ENCODE measurements at regions not wholly inside any gene's neighbourhood (a gene's known extent, or its start where the extent isn't known, plus 50 kb on each side); places are given as distances from the start of the nearest gene placed in this dataset.

- FAIRE-seq (no peak), DNase-seq (no peak)
- H3K36me3 ChIP-seq (ENCODE audit: control insufficient read depth in 2 of 3, insufficient read depth in 3 of 3, low read length in 3 of 3): no peaks in the 10 kb centered on the region
- TF ChIP-seq CTCF (IDR thresholded peaks at IDR 0.05; ENCODE audit: borderline replicate concordance, extremely low read depth, insufficient read depth): no peak
- no peak overlapping the region for H3K4me3 ChIP-seq (ENCODE audit: low read length in 3 of 3)
- intact Hi-C loops (cut with DNase I): no loop called here
- no peaks in the 10 kb centered on the region for H3K9me3 ChIP-seq (ENCODE audit: control insufficient read depth in 2 of 3, insufficient read depth in 1 of 3, low read length in 3 of 3)
- no peak overlapping the region for H3K27ac ChIP-seq (ENCODE audit: low read depth in 2 of 2, low read length in 2 of 2)
- no peak overlapping the region for H3K9ac ChIP-seq (ENCODE audit: low read length in 3 of 3)
- no peaks in the 10 kb centered on the region for H3K27me3 ChIP-seq (ENCODE audit: control insufficient read depth, insufficient read depth, low read length)
- H3K4me1 ChIP-seq (ENCODE audit: control insufficient read depth in 2 of 3, insufficient read depth in 2 of 3, low read depth in 1 of 3, low read length in 3 of 3): peaks cover 0 to 14% (median 7%) of the 10 kb centered on the region in 3 donors
Measured at GRCh38 chr12:31869972-31870371, 89.2 kb upstream of the RESF1 start.

- peaks cover 0 to 11% (median 7%) of the 10 kb centered on the region in 3 donors for H3K4me1 ChIP-seq (ENCODE audit: control insufficient read depth in 2 of 3, insufficient read depth in 2 of 3, low read depth in 1 of 3, low read length in 3 of 3)
- no peaks in the 10 kb centered on the region for H3K9me3 ChIP-seq (ENCODE audit: control insufficient read depth in 2 of 3, insufficient read depth in 1 of 3, low read length in 3 of 3)
- H3K27ac ChIP-seq (ENCODE audit: low read depth in 2 of 2, low read length in 2 of 2): no peak overlapping the region
- intact Hi-C loops (cut with DNase I): no loop called here
- H3K36me3 ChIP-seq (ENCODE audit: control insufficient read depth in 2 of 3, insufficient read depth in 3 of 3, low read length in 3 of 3): no peaks in the 10 kb centered on the region
- FAIRE-seq (no peak), DNase-seq (peak in 3 of 5 donors; percentile 34 to 61 (median 60))
- no peaks in the 10 kb centered on the region for H3K27me3 ChIP-seq (ENCODE audit: control insufficient read depth, insufficient read depth, low read length)
- TF ChIP-seq CTCF (IDR thresholded peaks at IDR 0.05; ENCODE audit: borderline replicate concordance, extremely low read depth, insufficient read depth): no peak
- H3K9ac ChIP-seq (ENCODE audit: low read length in 3 of 3): peak overlapping the region in 1 of 3 donors; percentile 26
- no peak overlapping the region for H3K4me3 ChIP-seq (ENCODE audit: low read length in 3 of 3)
Measured at GRCh38 chr12:31868965-31869364, 90.2 kb upstream of the RESF1 start.

DNA sequence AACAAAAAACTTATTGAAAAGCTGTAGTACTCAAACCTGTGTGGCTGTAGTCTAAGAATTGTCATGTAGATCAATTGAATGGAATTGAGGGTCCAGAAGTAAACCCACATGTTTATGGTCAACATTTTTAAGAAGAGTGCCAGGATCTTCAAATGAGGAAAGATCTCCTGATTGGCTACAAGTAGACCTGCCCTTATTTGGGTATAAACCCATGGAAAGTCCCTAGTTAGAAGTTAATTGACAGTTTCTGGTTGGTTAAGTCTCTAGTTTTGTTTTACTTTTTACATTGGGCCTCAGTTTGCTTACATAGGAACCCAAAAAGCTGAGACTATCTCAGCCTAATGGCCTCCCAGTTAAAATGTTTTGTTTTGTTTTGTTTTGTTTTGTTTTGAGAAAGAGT lies 91.9 kb upstream of the RESF1 start:
- Histone ChIP-seq H3K9me3 (ENCODE audit: control insufficient read depth in 2 of 3, insufficient read depth in 1 of 3, low read length in 3 of 3) (no peaks in the 10 kb centered on the region), H3K4me3 (ENCODE audit: low read length in 3 of 3) (no peak overlapping the region), H3K36me3 (ENCODE audit: control insufficient read depth in 2 of 3, insufficient read depth in 3 of 3, low read length in 3 of 3) (no peaks in the 10 kb centered on the region), H3K4me1 (ENCODE audit: control insufficient read depth in 2 of 3, insufficient read depth in 2 of 3, low read depth in 1 of 3, low read length in 3 of 3) (peaks cover 0 to 7% (median 7%) of the 10 kb centered on the region in 3 donors), H3K27ac (ENCODE audit: low read depth in 2 of 2, low read length in 2 of 2) (no peak overlapping the region), H3K27me3 (ENCODE audit: control insufficient read depth, insufficient read depth, low read length) (no peaks in the 10 kb centered on the region), H3K9ac (ENCODE audit: low read length in 3 of 3) (no peak overlapping the region)
- DNase-seq: no peak
- TF ChIP-seq CTCF (IDR thresholded peaks at IDR 0.05; ENCODE audit: borderline replicate concordance, extremely low read depth, insufficient read depth): no peak
- intact Hi-C loops (cut with DNase I): no loop called here
- no peak for FAIRE-seq

GRCh38 chr12:31866523-31866922 lies 92.7 kb upstream of the RESF1 start:
- FAIRE-seq (no peak), DNase-seq (no peak)
- Histone ChIP-seq H3K36me3 (ENCODE audit: control insufficient read depth in 2 of 3, insufficient read depth in 3 of 3, low read length in 3 of 3) (no peaks in the 10 kb centered on the region), H3K9me3 (ENCODE audit: control insufficient read depth in 2 of 3, insufficient read depth in 1 of 3, low read length in 3 of 3) (no peaks in the 10 kb centered on the region), H3K27me3 (ENCODE audit: control insufficient read depth, insufficient read depth, low read length) (no peaks in the 10 kb centered on the region), H3K9ac (ENCODE audit: low read length in 3 of 3) (no peak overlapping the region), H3K27ac (ENCODE audit: low read depth in 2 of 2, low read length in 2 of 2) (no peak overlapping the region), H3K4me3 (ENCODE audit: low read length in 3 of 3) (no peak overlapping the region), H3K4me1 (ENCODE audit: control insufficient read depth in 2 of 3, insufficient read depth in 2 of 3, low read depth in 1 of 3, low read length in 3 of 3) (peaks cover 0 to 7% (median 7%) of the 10 kb centered on the region in 3 donors)
- intact Hi-C loops (cut with DNase I): no loop called here
- TF ChIP-seq CTCF (IDR thresholded peaks at IDR 0.05; ENCODE audit: borderline replicate concordance, extremely low read depth, insufficient read depth): no peak
